ENCODE measurements at regions not wholly inside any gene's neighbourhood (a gene's known extent, or its start where the extent isn't known, plus 50 kb on each side); places are given as distances from the start of the nearest gene placed in this dataset.
"Not testable (repeated sequence)": the region's sequence is repeated elsewhere in the genome, so short reads cannot be mapped to it uniquely, and the experiment has no call there.

- no peak for TF ChIP-seq CTCF (conservative IDR thresholded peaks at IDR 0.05; ENCODE audit: control insufficient read depth, insufficient read depth, low read depth, low read length)
- no peak overlapping the region for H3K4me3 ChIP-seq (ENCODE audit: control insufficient read depth, low read depth, low read length)
- DNase-seq (ENCODE audit: low read depth) = no peak
These were observed 318.9 kb upstream of the COL8A1 start for GRCh38 chr3:99319450-99319849.

- DNase-seq (ENCODE audit: low read depth) = peak; percentile 27
- TF ChIP-seq CTCF (conservative IDR thresholded peaks at IDR 0.05; ENCODE audit: control insufficient read depth, insufficient read depth, low read depth, low read length) = no peak
- no peak overlapping the region for H3K4me3 ChIP-seq (ENCODE audit: control insufficient read depth, low read depth, low read length)
These were observed 321.2 kb upstream of the COL8A1 start for GRCh38 chr3:99317201-99317600.

GRCh38 chr3:99315896-99316295 lies 322.5 kb upstream of the COL8A1 start:
- DNase-seq (ENCODE audit: low read depth) = peak; percentile 70
- TF ChIP-seq CTCF (conservative IDR thresholded peaks at IDR 0.05; ENCODE audit: control insufficient read depth, insufficient read depth, low read depth, low read length) = no peak
- no peak overlapping the region for H3K4me3 ChIP-seq (ENCODE audit: control insufficient read depth, low read depth, low read length)

- no peak overlapping the region for H3K4me3 ChIP-seq (ENCODE audit: control insufficient read depth, low read depth, low read length)
- peak; percentile 54 for DNase-seq (ENCODE audit: low read depth)
- TF ChIP-seq CTCF (conservative IDR thresholded peaks at IDR 0.05; ENCODE audit: control insufficient read depth, insufficient read depth, low read depth, low read length) = no peak
These were observed 324.9 kb upstream of the COL8A1 start for GRCh38 chr3:99313485-99313884.

- DNase-seq (ENCODE audit: low read depth) = no peak
- H3K4me3 ChIP-seq (ENCODE audit: control insufficient read depth, low read depth, low read length) = no peak overlapping the region
- no peak for TF ChIP-seq CTCF (conservative IDR thresholded peaks at IDR 0.05; ENCODE audit: control insufficient read depth, insufficient read depth, low read depth, low read length)
These were observed 339.7 kb upstream of the COL8A1 start for GRCh38 chr3:99298661-99299060.

GRCh38 chr3:99295836-99296235 lies 342.6 kb upstream of the COL8A1 start:
- no peak for DNase-seq (ENCODE audit: low read depth)
- no peak for TF ChIP-seq CTCF (conservative IDR thresholded peaks at IDR 0.05; ENCODE audit: control insufficient read depth, insufficient read depth, low read depth, low read length)
- H3K4me3 ChIP-seq (ENCODE audit: control insufficient read depth, low read depth, low read length) = no peak overlapping the region

- not testable (repeated sequence) for H3K4me3 ChIP-seq (ENCODE audit: control insufficient read depth, low read depth, low read length); DNase-seq (ENCODE audit: low read depth)
These were observed 344.3 kb upstream of the COL8A1 start for GRCh38 chr3:99294092-99294491.
